GM12874 (cell line): ENCODE measurements at regions not wholly inside any gene's neighbourhood (a gene's known extent, or its start where the extent isn't known, plus 50 kb on each side); places are given as distances from the start of the nearest gene placed in this dataset.

Experiments used
- CTCF ChIP-seq: IDR thresholded peaks from 2 replicates; pipeline ENCODE4 v1.5.1; 2011; ENCODE audit warnings: low read depth, mild to moderate bottlenecking, control low read depth, low read length, moderate library complexity; ENCODE audit not compliant: insufficient read depth

GRCh38 chr7:145520284-145520683 is 596.3 kb upstream of the CNTNAP2 start:
- no peak for TF ChIP-seq CTCF

- TF ChIP-seq CTCF = no peak
These were observed 605.6 kb upstream of the CNTNAP2 start for GRCh38 chr7:145511004-145511403.

DNA sequence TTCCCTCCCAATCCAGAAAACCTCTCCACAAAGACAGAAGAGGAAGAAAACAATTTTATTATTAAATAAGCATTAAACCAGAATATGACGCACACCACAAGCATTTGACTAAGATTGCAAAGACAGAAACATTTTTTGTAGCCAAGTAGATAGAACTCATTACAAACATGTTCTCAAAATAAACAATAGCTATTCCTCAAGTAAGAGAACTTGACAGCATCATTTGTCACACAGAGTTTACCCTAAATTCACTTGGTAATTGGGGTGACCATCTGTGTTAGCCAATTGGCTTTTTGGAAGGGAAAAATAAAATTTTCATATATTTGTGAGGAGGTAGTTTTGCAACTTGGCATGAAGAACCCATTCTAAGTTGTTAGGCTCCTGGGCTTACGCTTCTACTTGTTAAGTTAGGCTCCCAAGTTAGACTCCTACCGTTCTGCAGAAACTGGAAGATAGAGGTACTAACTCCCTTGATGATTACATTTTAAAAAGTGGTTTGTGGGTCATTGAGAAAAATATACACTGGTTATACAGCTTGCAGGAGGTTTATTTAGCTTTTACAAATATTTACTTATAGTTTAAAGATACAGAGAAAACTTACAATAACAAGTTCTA is 618.6 kb upstream of the CNTNAP2 start:
- TF ChIP-seq CTCF = no peak

GRCh38 chr7:145490356-145490755 is 626.2 kb upstream of the CNTNAP2 start:
- TF ChIP-seq CTCF = no peak

DNA sequence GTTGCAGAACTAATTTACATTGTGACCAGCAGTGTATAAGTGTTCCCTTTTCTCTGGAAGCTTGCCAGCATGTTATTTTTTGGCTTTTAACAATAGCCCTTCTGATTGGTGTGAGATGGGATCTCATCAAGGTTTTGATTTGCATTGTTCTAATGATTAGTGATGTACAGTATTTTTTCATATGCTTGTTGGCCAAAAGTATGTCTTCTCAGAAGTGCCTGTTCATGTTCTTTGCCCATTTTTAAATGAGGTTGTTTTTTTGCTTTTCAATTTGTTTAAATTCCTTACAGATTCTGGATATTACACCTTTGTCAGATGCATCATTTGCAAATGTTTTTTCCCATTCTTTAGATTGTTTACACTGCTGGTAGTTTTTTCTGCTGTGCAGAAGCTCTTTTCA is 627.0 kb upstream of the CNTNAP2 start:
- no peak for TF ChIP-seq CTCF

- no peak for TF ChIP-seq CTCF
These were observed 627.8 kb upstream of the CNTNAP2 start for GRCh38 chr7:145488816-145489215.

GRCh38 chr7:145481985-145482384 is 634.6 kb upstream of the CNTNAP2 start:
- TF ChIP-seq CTCF = no peak
